GM23338 (cell line): ENCODE measurements at regions not wholly inside any gene's neighbourhood (a gene's known extent, or its start where the extent isn't known, plus 50 kb on each side); places are given as distances from the start of the nearest gene placed in this dataset.

Source experiments
- ATAC-seq: fragments of 200-7000 bp; cut with Tn5 transposase; 3 replicates; pipeline ENCODE4 v1.9.1; 2020
- DNase-seq: peaks from one replicate; pipeline ENCODE4 v3.0.0-alpha.2; 2015; ENCODE audit warnings: low spot score
- H2AFZ ChIP-seq: fragments of 200-600 bp; sonication (generic); 2 replicates; pipeline ENCODE4 v1.8.0; 2016; ENCODE audit warnings: antibody characterized with exemption, mild to moderate bottlenecking, moderate library complexity
- H3F3A ChIP-seq: fragments of 200-600 bp; sonication (generic); replicated peaks from 2 replicates; pipeline ENCODE4 v1.8.0; 2017; ENCODE audit warnings: antibody characterized with exemption, mixed run types, low read depth
- H3K27ac ChIP-seq: fragments of 200-600 bp; sonication (generic); 2 replicates; pipeline ENCODE4 v1.6.1; 2016; ENCODE audit warnings: low read depth
- H3K27me3 ChIP-seq: fragments of 200-600 bp; sonication (generic); 2 replicates; pipeline ENCODE4 v1.8.0; 2016; ENCODE audit warnings: mild to moderate bottlenecking, mixed run types, moderate library complexity; ENCODE audit not compliant: insufficient read depth
- H3K36me3 ChIP-seq: fragments of 200-600 bp; sonication (generic); 2 replicates; pipeline ENCODE4 v1.8.0; 2016; ENCODE audit warnings: mild to moderate bottlenecking; ENCODE audit not compliant: insufficient read depth
- H3K4me1 ChIP-seq: fragments of 200-600 bp; sonication (generic); 2 replicates; pipeline ENCODE4 v1.8.0; 2016; ENCODE audit warnings: mild to moderate bottlenecking, moderate library complexity; ENCODE audit not compliant: insufficient read depth
- H3K4me2 ChIP-seq: fragments of 200-600 bp; sonication (generic); 2 replicates; pipeline ENCODE4 v1.7.1; 2017; ENCODE audit warnings: mixed run types
- H3K4me3 ChIP-seq: fragments of 200-600 bp; sonication (generic); 2 replicates; pipeline ENCODE4 v1.6.1; 2016; ENCODE audit warnings: mixed run types
- H3K79me2 ChIP-seq: fragments of 200-600 bp; sonication (generic); replicated peaks from 2 replicates; pipeline ENCODE4 v1.8.0; 2017; ENCODE audit warnings: mild to moderate bottlenecking; ENCODE audit not compliant: insufficient read depth
- H3K9me2 ChIP-seq: fragments of 200-600 bp; sonication (generic); 2 replicates; pipeline ENCODE4 v1.8.0; 2017; ENCODE audit not compliant: insufficient read depth
- H4K20me1 ChIP-seq: fragments of 200-600 bp; sonication (generic); replicated peaks from 2 replicates; pipeline ENCODE4 v1.8.0; 2017; ENCODE audit warnings: mild to moderate bottlenecking; ENCODE audit not compliant: insufficient read depth
- H3K27ac Mint-ChIP-seq: 2 replicates; pipeline ENCODE4 v1.8.0; 2020; ENCODE audit warnings: inconsistent platforms, mild to moderate bottlenecking, moderate library complexity, mixed read lengths
- H3K27me3 Mint-ChIP-seq: 3 replicates; pipeline ENCODE4 v1.8.0; 2022; ENCODE audit warnings: low read depth, mild to moderate bottlenecking, moderate library complexity, mixed read lengths, inconsistent platforms; ENCODE audit not compliant: insufficient read depth, poor library complexity
- H3K36me3 Mint-ChIP-seq: 3 replicates; pipeline ENCODE4 v1.8.0; 2021; ENCODE audit warnings: low read depth, mild to moderate bottlenecking, inconsistent platforms, moderate library complexity, mixed read lengths
- H3K4me1 Mint-ChIP-seq: 3 replicates; pipeline ENCODE4 v1.8.0; 2020; ENCODE audit warnings: mild to moderate bottlenecking, inconsistent platforms, mixed read lengths
- H3K4me3 Mint-ChIP-seq: 3 replicates; pipeline ENCODE4 v1.8.0; 2021; ENCODE audit warnings: moderate library complexity, mild to moderate bottlenecking, inconsistent platforms, mixed read lengths
- H3K9me3 Mint-ChIP-seq: 3 replicates; pipeline ENCODE4 v1.8.0; 2020; ENCODE audit warnings: moderate library complexity, mild to moderate bottlenecking, inconsistent platforms, mixed read lengths
- EZH2 ChIP-seq: fragments of 200-600 bp; sonication (generic); IDR thresholded peaks from one replicate; pipeline ENCODE4 v1.8.0; 2017; ENCODE audit warnings: antibody characterized with exemption, mild to moderate bottlenecking, low read depth; ENCODE audit not compliant: unreplicated experiment
- ZNF114 ChIP-seq: fragments of 250-450 bp; sonication (Bioruptor Pico); IDR thresholded peaks from 2 replicates; pipeline ENCODE4 v1.5.0; 2020; ENCODE audit warnings: mild to moderate bottlenecking, moderate library complexity
- TF ChIP-seq, protein P1 (sequence below): fragments of 250-450 bp; sonication (Bioruptor Pico); IDR thresholded peaks from 2 replicates; pipeline ENCODE4 v1.5.0; 2020; ENCODE audit warnings: mild to moderate bottlenecking, moderate library complexity
- TF ChIP-seq, protein P2 (sequence below): IDR thresholded peaks from 2 replicates; pipeline ENCODE4 v1.6.1; 2016; ENCODE audit warnings: antibody characterized with exemption
- TF ChIP-seq, protein P3 (sequence below), 2 experiments: fragments of 200-600 bp in 1 of 2; sonication (generic) in 1 of 2; conservative IDR thresholded peaks; 2 replicates each; pipeline versions ENCODE4 v1.5.1 to v1.6.1; 2016 to 2017; ENCODE audit warnings: antibody characterized with exemption in 2 of 2, low read depth in 2 of 2, mild to moderate bottlenecking in 2 of 2, moderate library complexity in 1 of 2

DNA sequence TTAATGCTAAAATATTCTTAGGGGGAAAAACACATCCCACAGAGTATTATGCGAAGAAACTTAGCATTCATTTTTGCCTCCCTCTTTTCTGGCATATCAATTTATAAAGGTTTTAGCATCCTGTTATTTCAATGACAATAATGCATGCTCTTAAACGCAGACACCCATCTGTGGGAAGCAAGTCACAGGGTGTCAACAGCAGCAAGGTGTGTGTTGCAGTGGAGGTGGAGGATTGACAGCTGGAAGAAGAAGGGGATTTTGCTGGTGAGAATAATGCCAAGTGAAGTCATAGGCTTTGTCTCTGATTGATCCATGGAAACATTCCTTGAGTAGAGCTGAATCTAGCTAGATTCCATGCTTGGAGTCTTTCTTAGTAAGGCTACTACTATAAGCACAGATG lies 498.1 kb downstream of the NPIPA7 start (continued):
- TF ChIP-seq, protein P1, sequence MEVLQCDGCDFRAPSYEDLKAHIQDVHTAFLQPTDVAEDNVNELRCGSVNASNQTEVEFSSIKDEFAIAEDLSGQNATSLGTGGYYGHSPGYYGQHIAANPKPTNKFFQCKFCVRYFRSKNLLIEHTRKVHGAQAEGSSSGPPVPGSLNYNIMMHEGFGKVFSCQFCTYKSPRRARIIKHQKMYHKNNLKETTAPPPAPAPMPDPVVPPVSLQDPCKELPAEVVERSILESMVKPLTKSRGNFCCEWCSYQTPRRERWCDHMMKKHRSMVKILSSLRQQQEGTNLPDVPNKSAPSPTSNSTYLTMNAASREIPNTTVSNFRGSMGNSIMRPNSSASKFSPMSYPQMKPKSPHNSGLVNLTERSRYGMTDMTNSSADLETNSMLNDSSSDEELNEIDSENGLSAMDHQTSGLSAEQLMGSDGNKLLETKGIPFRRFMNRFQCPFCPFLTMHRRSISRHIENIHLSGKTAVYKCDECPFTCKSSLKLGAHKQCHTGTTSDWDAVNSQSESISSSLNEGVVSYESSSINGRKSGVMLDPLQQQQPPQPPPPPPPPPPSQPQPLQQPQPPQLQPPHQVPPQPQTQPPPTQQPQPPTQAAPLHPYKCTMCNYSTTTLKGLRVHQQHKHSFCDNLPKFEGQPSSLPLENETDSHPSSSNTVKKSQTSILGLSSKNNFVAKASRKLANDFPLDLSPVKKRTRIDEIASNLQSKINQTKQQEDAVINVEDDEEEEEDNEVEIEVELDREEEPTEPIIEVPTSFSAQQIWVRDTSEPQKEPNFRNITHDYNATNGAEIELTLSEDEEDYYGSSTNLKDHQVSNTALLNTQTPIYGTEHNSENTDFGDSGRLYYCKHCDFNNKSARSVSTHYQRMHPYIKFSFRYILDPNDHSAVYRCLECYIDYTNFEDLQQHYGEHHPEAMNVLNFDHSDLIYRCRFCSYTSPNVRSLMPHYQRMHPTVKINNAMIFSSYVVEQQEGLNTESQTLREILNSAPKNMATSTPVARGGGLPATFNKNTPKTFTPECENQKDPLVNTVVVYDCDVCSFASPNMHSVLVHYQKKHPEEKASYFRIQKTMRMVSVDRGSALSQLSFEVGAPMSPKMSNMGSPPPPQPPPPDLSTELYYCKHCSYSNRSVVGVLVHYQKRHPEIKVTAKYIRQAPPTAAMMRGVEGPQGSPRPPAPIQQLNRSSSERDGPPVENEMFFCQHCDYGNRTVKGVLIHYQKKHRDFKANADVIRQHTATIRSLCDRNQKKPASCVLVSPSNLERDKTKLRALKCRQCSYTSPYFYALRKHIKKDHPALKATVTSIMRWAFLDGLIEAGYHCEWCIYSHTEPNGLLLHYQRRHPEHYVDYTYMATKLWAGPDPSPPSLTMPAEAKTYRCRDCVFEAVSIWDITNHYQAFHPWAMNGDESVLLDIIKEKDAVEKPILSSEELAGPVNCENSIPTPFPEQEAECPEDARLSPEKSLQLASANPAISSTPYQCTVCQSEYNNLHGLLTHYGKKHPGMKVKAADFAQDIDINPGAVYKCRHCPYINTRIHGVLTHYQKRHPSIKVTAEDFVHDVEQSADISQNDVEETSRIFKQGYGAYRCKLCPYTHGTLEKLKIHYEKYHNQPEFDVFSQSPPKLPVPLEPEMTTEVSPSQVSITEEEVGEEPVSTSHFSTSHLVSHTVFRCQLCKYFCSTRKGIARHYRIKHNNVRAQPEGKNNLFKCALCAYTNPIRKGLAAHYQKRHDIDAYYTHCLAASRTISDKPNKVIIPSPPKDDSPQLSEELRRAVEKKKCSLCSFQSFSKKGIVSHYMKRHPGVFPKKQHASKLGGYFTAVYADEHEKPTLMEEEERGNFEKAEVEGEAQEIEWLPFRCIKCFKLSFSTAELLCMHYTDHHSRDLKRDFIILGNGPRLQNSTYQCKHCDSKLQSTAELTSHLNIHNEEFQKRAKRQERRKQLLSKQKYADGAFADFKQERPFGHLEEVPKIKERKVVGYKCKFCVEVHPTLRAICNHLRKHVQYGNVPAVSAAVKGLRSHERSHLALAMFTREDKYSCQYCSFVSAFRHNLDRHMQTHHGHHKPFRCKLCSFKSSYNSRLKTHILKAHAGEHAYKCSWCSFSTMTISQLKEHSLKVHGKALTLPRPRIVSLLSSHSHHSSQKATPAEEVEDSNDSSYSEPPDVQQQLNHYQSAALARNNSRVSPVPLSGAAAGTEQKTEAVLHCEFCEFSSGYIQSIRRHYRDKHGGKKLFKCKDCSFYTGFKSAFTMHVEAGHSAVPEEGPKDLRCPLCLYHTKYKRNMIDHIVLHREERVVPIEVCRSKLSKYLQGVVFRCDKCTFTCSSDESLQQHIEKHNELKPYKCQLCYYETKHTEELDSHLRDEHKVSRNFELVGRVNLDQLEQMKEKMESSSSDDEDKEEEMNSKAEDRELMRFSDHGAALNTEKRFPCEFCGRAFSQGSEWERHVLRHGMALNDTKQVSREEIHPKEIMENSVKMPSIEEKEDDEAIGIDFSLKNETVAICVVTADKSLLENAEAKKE (CRISPR knock-in tag) = no peak

DNA sequence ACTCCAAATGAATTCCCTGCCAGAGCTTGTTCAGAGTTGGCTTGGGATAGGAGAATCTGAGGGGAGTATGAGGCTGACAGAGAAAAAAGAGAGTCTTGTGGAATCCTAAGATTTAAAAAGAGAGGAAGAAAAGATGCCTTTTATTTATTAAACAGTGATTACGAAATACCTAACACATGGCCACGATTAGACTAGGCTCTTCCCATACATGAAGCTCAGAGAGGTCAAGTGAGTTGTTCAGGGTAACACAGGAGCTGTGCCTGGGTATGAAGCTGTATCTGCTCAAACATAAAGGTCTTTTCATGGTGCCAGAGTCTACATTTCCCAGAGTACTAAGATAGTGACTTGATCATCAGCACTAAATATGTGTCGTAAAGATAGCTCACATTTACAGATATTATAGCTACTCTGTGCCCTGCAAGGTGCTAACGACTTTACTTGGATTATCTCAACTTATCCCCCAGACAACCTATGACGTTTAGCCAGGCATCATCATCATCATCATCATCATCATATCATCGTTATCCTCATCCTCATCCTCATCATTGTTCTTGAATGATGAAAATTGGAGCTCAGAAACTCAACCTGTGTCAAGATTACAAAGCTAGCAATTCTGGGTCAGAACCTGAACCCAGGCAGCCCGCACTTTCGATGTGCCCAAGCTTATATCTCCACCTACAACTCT lies 500.8 kb downstream of the NPIPA7 start:
- Histone ChIP-seq H3K4me1 (peaks cover 29% of the 10 kb centered on the region), H4K20me1 (no peaks in the 10 kb centered on the region), H3F3A (no peaks in the 10 kb centered on the region), H3K36me3 (no peaks in the 10 kb centered on the region), H2AFZ (no peak overlapping the region), H3K4me3 (no peak overlapping the region), H3K79me2 (no peaks in the 10 kb centered on the region), H3K27me3 (no peaks in the 10 kb centered on the region), H3K4me2 (no peak overlapping the region), H3K9me2 (peaks cover 4% of the 10 kb centered on the region; the same call in 1 of the 2 replicates), H3K27ac (no peak overlapping the region)
- ATAC-seq (no peak), DNase-seq (no peak)
- peaks cover 5% of the 10 kb centered on the region for H3K27me3 Mint-ChIP-seq
- no peak overlapping the region for H3K4me3 Mint-ChIP-seq
- H3K36me3 Mint-ChIP-seq = no peaks in the 10 kb centered on the region
- H3K9me3 Mint-ChIP-seq = no peaks in the 10 kb centered on the region
- TF ChIP-seq ZNF114 (CRISPR knock-in tag) = no peak
- TF ChIP-seq, protein P2, sequence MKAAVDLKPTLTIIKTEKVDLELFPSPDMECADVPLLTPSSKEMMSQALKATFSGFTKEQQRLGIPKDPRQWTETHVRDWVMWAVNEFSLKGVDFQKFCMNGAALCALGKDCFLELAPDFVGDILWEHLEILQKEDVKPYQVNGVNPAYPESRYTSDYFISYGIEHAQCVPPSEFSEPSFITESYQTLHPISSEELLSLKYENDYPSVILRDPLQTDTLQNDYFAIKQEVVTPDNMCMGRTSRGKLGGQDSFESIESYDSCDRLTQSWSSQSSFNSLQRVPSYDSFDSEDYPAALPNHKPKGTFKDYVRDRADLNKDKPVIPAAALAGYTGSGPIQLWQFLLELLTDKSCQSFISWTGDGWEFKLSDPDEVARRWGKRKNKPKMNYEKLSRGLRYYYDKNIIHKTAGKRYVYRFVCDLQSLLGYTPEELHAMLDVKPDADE = no peak
- TF ChIP-seq, protein P1 (CRISPR knock-in tag) = no peak
- TF ChIP-seq, protein P3, sequence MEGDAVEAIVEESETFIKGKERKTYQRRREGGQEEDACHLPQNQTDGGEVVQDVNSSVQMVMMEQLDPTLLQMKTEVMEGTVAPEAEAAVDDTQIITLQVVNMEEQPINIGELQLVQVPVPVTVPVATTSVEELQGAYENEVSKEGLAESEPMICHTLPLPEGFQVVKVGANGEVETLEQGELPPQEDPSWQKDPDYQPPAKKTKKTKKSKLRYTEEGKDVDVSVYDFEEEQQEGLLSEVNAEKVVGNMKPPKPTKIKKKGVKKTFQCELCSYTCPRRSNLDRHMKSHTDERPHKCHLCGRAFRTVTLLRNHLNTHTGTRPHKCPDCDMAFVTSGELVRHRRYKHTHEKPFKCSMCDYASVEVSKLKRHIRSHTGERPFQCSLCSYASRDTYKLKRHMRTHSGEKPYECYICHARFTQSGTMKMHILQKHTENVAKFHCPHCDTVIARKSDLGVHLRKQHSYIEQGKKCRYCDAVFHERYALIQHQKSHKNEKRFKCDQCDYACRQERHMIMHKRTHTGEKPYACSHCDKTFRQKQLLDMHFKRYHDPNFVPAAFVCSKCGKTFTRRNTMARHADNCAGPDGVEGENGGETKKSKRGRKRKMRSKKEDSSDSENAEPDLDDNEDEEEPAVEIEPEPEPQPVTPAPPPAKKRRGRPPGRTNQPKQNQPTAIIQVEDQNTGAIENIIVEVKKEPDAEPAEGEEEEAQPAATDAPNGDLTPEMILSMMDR (conservative IDR thresholded peaks at IDR 0.05; ENCODE audit: low read depth in 2 of 2) = no peak
- TF ChIP-seq EZH2 = no peak
- H3K27ac Mint-ChIP-seq = no peak overlapping the region
- H3K4me1 Mint-ChIP-seq = peaks cover 33% of the 10 kb centered on the region
